ENCODE measurements at regions not wholly inside any gene's neighbourhood (a gene's known extent, or its start where the extent isn't known, plus 50 kb on each side); places are given as distances from the start of the nearest gene placed in this dataset.

GRCh38 chr2:195594919-195595694 is 61.9 kb upstream of the SLC39A10 start:
- no peak for TF ChIP-seq ATF2 (IDR thresholded peaks at IDR 0.05; ENCODE audit: low read length)
- TF ChIP-seq MAX (IDR thresholded peaks at IDR 0.05; ENCODE audit: low read depth, low read length): no peak
- no peak for TF ChIP-seq EZH2 (IDR thresholded peaks at IDR 0.05; ENCODE audit: borderline replicate concordance, control insufficient read depth, low read depth, low read length)
- TF ChIP-seq RELA (IDR thresholded peaks at IDR 0.05; ENCODE audit: borderline replicate concordance, partially characterized antibody): no peak
- no peak for TF ChIP-seq CHD1 (IDR thresholded peaks at IDR 0.05; ENCODE audit: low read depth, low read length)
- TF ChIP-seq POLR2AphosphoS5 (IDR thresholded peaks at IDR 0.05; ENCODE audit: low read length): no peak
- no peak for TF ChIP-seq ZZZ3 (IDR thresholded peaks at IDR 0.05; ENCODE audit: control insufficient read depth, insufficient read length, low read depth)

Measured in GM12878 (cell line).